NCI-H82 treated with DMSO at 0.1 percent for 48 hours (cell line): ENCODE measurements at regions not wholly inside any gene's neighbourhood (a gene's known extent, or its start where the extent isn't known, plus 50 kb on each side); places are given as distances from the start of the nearest gene placed in this dataset.
"Not testable (repeated sequence)": the region's sequence is repeated elsewhere in the genome, so short reads cannot be mapped to it uniquely, and the experiment has no call there.

Experiments
- DNase-seq: peaks from one replicate; lab custom pipeline; 2025; ENCODE audit not compliant: unreplicated experiment; lab: John Stamatoyannopoulos, UW

DNA sequence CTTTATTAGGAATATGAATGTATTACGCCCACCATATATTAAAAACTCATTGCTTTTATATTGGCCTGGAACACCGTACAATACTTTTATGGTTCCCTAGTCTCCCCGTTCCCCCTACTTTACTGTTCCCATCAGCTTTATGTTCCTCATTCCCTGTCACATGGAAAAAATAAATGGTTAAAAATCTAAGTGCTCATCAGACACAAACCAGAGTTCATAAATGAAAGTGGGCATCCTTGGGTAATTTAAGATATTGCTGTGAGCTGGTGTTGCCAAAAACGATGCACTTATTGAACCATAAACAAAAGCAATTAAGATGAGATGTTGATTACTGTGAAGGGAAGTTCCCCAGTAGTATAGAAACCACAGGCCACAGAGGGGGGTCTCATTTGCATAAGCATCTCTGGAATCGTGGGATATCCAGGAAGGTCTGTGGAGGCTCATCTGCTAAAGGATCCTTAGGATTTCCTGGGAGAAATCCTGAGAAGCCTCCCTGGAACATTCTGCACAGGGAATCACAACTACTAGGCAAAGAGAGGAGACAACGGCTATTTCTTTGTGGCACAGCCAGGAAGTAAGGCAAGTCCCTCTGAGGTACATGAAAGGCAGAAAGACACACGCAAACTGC is 591.4 kb upstream of the CDH11 start:
- DNase-seq, result no peak

DNA sequence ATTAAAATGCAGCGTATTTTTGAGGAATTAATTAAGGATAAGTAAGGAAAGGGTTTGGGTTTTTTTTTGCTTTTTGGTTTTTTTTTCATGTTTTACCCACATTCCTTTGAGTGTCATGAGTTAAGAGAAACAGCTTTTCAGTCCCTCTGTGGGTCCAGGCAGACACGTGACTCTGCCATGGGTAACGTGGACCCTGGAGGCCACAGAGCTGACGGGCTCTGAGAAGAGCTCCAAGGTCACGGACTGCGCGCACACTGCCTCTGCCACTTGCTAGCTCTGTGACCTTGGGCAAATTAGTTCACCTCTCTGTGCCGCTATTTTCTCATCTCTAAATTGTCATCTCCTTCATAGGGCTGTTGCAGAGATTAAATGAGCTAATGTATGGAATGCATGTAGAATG is 588.2 kb upstream of the CDH11 start:
- no peak for DNase-seq

DNA sequence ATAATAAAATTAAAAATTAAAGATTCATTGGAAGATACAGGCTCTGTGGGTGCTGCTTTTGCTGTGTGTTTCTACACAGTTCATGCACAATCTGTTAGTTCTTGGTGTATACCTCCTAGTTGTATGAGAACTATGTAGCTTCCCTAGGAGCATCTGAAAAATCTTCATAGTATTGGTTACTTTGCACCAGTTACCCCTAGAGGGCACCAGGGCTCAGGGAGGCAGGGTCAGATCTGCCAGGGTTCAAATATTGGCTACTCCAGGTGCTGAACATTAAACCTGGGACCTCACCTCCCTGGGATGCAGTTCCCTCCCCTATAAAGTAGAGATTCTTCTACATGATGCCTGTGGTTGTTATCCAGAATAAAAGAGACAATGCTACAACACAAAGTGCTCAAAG is 583.0 kb upstream of the CDH11 start:
- no peak for DNase-seq

DNA sequence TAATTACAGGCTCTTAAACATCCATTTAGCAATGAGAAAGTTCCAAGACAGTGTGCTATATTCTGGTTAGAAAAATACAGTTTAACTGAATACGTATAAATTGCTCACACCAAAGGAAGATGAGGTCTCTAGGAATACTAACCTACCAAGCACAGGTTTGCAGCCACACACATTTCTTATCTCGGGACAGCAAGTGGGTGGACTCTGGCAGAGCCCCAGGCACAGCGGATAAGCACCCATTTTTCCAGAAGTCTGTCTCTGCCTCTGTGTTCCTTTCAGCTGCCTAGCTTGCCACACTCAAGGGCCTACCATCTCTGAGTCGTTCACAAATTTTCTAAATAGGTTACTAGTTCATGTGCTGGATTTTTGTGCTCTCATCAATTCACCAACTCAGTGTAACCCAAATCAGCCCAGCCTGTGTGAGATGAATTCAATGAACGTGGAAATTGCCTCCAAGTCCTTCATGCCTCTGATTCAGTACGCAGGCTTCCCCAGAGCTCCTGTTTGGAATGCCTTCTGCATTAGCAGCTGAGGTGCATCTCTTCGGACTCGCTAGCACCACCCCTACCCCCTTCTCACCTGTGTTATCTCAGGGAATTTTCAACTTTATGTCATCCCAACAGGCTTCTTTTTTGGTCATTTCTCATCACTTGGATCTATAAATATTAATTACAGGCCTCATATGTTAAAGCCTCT is 581.0 kb upstream of the CDH11 start:
- DNase-seq, result no peak

DNA sequence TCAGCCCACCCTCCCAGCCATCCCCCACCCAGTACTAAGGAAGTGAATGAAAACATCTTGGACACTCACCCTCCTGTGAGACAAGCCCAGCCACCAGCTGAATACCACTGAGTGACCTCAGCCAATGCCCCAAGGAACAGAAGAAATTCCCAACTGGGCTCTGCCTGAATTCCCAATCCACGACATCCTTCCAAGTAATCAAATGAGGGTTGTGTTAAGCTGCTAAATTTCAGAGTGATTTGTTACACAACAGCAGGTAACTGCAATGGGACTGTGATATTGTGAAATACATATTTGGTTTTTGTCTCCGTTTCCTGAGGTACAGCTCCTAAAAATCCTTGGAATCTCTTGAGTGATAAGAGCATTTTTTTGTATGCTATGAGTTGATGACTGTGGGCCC is 578.7 kb upstream of the CDH11 start:
- no peak for DNase-seq

DNA sequence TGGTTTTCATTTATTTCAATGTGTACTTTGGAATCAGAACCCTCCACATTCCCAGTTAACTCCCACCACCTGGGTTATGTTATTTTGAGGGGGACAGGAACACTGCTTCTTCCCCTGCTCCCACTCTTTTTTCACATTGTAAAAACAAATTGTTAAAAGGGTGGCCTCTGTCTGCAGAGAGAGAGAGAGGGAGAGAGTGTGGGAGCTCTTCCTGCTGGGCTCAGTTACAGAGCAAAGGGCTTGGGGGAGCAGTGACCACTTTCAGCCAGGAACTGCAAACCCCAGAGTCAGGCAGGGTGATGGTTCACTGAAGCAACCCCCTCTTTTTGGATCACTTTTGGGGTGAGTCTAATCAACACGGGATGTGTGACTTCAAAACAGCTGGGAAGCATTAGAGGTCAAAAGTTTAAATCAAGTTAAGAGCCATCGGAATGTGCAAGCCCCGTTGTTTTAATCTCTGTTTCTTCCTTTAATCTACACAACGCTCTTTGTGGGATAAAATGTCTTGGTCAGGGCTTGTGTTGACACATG is 577.0 kb upstream of the CDH11 start:
- no peak for DNase-seq

DNA sequence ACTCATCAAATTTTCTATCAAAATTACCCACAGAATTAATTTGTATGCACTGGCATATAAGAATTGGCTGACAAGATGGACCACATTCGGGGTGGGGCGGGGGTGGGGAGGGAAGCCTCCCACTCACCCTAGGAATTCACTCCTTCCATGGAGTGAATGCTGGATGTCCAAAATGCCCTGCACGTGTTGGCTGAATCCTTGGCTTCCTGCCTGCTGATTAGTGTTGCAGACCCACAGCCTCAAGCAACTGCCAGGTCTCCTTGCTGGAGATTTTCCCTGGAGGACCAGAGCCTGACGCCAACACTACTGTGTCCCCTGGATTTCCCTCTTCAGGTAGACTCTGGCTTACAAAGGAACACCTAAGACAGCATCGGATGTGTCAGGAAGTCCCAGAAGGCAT is 575.7 kb upstream of the CDH11 start:
- no peak for DNase-seq

DNA sequence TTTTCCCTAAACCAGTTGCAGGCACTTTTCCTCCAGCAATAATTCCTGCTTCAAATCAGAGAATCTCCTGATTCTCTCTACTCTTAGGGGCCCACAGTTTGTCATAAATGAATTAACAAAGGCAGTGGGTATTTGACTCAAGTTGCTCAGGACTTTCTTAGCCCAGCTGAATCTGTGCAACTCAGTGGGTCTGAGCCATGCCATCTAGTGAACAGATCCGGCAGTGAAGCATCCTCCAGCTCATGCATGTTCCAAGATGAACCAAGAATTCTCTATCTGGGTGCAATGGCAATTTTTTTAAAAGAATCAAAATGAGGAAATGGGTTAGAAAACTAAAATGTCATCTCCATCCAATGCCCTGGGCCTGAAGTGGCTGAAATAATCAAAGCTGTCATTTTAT is 575.2 kb upstream of the CDH11 start:
- no peak for DNase-seq

DNA sequence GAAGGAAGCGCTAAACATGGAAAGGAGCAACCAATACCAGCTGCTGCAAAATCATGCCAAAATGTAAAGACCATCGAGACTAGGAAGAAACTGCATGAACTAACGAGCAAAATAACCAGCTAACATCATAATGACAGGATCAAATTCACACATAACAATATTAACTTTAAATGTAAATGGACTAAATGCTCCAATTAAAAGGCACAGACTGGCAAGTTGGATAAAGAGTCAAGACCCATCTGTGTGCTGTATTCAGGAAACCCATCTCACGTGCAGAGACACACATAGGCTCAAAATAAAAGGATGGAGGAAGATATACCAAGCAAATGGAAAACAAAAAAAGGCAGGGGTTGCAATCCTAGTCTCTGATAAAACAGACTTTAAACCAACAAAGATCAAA is 570.0 kb upstream of the CDH11 start:
- not testable (repeated sequence) for DNase-seq

DNA sequence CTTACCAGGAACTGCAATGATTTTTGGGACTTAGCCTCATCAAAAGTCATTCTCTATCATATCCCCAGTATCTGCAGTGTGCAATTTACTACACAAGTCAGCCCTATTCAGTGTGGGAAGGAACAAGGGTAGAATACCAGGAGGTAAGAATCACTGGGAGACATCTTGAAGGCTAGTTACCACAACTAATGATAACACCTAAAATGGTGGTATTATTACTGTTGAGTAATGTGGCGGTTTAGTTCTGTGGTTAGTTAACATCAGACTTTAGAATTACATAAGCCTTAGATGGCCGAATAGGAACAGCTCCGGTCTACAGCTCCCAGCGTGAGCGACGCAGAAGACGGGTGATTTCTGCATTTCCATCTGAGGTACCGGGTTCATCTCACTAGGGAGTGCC is 567.9 kb upstream of the CDH11 start:
- no peak for DNase-seq

DNA sequence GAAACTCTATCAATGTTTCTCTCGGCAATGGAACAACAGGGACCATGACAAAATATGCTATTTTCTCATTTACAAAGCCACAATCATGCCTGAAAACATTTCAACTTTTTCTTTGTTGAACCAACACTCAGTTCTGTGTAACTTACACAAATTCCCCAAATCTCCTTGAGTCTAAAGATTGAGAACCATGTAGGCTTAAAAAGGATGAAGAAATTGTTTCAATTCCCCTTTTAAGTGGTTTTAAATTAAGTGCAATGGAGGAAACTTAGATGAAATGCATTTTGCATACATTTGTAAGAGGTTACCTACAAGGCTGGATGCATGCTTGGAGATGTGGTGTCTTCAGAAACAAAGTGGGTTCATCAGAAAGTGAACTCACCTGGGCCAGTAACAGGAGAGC is 566.4 kb upstream of the CDH11 start:
- no peak for DNase-seq

DNA sequence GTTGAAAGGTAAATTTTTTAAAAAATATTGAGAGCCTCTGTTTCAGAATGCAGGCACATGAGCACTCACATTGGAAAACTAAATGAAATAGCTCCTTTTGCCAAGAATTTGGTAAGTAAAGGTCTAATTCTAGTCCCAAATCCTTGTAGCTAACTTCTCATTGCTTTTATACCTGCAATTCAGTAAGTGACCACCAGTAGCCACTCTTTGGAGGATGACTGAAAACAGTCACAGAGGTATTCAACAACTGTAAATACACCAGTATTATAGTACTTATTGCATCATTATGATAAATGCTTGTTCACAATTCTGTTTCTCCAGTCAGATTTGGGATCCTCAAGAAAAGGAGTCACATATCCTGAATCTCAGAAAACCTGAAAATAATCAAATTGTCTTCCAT is 562.4 kb upstream of the CDH11 start:
- no peak for DNase-seq

DNA sequence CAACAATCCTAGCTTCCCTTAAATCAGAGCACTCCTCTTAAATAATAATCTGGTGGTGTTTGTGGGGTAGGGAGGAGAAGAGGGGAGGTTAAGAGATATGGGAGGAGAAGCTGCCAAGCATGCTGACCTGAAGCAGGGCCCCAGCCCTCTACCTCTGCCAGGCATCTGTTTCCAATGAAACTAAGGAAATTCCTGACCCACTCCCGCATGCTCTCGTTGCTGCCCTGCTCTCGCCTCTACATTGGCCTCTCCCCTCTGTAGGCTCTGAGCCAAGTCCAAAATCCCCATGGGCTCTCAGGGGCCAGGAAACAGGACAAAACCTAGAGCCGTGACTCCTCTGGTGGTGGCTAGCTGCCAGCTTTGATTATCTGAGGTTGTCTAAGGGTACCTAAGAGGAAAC is 559.5 kb upstream of the CDH11 start:
- DNase-seq, result no peak

DNA sequence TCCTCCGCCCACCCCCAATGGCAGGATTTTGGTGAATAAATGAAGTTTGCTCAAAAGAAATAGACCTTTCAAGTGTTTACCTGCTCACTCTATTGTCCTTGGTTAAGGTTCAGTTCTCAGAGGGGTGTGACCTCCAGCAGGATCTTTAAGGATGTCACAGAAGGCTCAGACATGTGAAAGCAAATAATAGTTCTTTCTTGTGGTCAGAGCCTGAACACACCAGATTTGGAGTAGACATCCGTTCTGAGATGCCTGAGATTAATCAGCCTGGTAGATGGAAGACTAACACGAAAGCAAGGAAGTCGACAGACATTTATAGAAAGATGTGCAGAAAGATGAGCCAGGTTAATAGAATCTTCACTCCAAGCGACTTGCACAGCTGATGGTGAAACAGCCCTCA is 557.9 kb upstream of the CDH11 start:
- DNase-seq, result no peak

DNA sequence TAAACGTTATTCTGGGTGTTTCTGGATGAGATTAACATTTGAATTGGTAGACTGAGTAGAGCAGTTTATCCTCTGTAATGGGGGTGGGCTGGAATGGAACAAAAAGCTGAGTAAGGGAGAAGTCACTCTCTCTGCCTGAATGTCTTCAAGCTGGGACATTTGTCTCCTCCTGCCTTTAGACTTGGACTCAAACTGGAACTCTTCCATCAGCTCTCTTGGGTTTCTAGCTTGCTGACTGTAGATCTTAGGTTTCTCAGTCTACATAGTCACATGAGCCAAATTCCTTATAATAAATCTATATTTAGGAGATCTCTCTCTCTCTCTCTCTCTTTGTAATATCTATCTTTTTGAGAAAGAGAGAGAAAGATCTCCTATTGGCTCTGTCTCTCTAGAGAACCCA is 553.3 kb upstream of the CDH11 start:
- DNase-seq, result no peak

DNA sequence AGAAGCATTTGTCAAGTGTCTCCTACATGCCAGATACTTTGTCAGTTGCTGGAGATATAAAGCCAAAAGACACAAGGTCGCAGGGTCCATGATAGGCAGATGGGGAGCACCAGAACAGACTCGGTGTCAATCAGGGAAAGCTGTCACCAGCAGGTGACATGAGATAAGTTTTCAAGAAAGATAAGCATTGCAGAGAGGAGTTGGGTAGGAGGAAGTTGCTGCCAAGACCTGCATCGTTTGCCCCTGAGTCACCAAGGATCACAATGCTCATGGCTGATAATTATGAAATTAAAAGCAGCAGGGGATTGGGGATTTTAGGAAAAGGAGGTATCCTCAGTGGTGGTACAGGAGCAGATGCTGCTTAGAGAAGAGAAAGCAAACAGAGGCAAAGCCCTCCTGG is 551.1 kb upstream of the CDH11 start:
- DNase-seq, result no peak

DNA sequence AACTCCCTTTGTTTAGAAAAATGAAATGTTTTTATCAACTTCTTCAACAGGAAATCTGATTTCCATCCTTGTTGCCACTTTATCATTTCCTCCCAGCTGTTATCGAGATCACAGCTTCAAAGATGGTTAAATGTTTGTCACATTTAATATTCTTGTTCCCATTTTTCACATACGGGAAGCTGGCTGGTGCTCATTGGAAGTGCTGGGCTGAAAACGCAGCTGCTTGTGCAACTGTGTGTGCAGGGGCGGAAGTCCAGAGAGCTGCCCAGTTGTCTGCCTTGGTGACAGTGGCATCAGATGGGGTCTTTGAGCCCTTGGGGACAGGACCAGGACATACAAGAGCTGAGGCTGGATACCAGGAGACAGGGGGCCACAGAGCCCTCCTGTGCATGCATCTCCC is 549.2 kb upstream of the CDH11 start:
- no peak for DNase-seq

DNA sequence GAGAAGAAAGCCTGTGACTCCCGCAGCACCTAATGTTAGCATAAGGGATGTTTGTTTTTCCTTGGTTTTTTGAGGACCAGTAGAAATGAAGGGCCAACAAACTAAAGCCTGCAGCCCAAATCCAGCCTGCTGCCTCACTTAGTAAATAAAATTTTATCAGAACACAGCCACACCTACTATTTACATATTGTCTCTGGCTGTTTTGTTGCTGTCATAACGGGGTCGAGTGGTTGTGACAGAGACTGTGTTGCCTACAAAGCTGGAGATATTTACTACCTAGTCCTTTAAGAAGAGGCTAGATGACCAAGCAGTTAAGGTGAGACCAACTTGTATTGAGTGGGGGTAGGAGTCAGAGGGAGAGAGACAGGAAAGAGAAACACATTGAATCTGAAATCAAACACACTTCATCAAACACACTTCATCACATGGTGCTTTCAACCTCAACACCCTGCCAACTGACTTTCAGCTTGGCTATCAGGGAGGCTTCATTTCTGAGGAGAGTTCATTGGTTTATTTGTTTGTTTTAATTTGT is 546.3 kb upstream of the CDH11 start:
- no peak for DNase-seq

DNA sequence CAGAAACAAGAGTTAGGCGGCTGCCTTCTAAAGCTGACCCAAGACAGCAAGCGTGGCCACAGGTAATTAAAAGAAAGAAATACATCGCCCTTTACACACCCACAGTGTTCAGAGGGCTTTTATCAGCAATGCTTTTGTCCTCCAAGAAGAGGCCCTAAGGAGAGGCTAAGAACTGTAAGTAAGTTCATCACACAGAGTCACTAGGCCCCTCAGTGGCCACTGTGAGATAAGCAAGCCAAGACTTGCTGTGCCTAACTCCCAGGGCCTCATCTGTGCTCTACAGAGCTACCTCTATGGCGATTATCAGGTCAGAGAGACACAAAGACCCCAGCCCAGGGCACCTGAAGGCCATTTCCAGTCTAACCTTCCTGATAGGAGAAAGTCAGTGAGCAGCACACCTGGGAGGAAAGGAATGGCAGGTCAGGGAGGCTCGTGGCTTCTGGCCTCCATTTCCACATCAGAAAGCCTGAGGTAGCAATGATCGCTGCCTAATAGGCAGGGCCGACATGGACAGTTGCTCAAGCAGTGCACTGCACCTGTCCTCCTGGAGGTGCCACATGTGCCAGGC is 545.2 kb upstream of the CDH11 start:
- DNase-seq, result no peak

DNA sequence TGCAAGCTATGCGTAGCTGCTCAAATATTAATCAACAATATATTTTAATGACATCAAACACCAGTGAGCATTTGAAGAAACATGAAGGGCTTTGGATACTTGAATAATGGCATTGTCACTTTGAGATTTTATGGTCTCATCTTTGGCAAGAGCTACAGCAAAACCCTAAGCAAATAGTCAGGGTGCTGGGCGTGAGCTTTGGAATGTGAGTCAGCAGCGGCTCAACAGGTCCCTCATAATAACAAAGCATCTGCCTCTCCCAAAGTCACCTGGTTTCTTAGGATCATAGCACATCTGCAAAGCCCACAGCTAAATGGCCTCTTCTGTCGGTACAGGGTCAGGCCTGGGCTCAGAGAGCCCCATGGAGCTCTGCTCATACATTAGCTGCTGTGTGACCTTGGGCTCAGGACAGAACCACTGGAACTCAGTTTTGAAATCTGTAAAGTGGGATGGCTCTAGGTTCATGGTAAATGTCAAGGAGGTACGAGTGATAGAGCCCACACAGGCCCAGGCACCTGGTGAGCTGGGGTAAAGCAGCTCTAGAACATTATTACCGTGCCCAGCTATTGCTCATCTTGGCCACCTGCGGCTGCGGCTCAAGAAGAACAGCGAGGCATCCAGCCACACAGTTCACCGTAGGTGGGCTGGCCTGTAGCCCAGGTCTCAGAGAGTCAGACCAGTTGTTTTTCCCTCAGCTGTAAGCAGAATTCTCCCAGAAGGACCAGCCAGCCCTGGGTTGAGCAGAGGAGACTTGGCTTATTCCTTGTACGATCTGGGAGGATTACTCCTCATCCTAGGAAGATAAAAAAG is 544.5 kb upstream of the CDH11 start:
- no peak for DNase-seq

DNA sequence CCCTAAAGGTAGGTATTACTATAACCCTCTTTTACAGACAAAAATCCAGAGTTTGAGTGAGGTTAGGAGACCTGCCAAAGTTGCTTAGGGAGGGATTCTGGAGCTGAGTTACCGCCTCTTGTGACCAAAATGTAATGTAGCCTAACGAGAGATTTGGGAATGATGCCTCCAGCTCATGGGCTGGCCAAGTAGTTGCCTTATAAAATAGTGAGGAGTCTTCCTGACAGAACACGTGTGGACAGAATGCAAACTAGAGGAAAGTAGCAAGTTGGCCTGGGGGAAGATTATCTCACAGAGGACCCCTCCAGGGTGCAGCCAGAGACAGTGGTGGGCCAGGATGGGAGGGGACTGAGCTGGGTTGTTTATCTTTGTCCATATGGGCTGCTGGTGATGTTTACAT is 543.7 kb upstream of the CDH11 start:
- DNase-seq, result no peak

DNA sequence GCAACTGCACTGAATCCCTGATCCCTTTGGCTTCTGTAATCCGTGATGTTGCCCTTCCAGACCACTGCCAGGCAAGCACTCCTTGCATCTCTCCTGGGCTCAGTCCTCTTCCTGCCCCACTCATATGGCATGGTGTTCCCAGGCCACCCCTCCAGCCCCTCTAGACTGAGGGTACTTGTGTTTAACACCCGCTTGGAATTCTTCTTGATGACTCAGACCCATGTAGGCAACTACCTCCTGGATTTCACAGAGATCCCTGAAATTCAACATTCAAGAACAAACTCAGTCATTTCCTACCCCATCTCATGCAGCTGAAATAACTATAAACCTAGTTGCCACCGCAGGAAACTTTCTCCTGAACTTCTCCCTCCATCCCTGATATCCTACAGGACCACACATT is 541.9 kb upstream of the CDH11 start:
- no peak for DNase-seq
